HG03342 (cell line): ENCODE measurements at regions not wholly inside any gene's neighbourhood (a gene's known extent, or its start where the extent isn't known, plus 50 kb on each side); places are given as distances from the start of the nearest gene placed in this dataset.
"Not testable (repeated sequence)": the region's sequence is repeated elsewhere in the genome, so short reads cannot be mapped to it uniquely, and the experiment has no call there.

Experiments
- ATAC-seq: cut with Tn5 transposase; IDR thresholded peaks from one replicate; pipeline ENCODE4 v1.9.1; 2021; ENCODE audit warnings: mild to moderate bottlenecking, moderate library complexity; ENCODE audit not compliant: unreplicated experiment

DNA sequence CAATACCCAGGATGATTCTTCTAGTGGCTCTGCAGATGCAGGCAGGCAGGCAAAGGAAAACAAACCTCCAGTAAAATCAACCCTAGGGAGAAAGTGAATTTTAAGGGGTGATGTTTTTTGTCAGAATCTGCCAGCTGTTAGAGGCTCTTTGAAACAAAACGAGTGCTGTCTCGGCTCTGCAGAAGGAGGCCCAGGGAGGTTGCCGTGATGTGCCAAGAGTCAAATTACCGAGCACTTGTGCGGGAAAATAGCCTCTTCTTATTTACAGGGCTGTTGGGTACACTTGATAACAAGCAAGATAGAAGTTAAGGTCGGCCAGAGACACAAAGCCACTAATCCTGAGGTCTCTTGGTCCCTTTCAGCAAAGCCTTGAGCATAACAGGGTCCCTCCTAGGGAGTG is 68.9 kb upstream of the EEF2KMT start:
- no peak for ATAC-seq

GRCh38 chr16:5165429-5165828 is 67.8 kb upstream of the EEF2KMT start:
- ATAC-seq: not testable (repeated sequence)

- ATAC-seq: not testable (repeated sequence)
Measured at GRCh38 chr16:5162801-5163200, 65.2 kb upstream of the EEF2KMT start.

DNA sequence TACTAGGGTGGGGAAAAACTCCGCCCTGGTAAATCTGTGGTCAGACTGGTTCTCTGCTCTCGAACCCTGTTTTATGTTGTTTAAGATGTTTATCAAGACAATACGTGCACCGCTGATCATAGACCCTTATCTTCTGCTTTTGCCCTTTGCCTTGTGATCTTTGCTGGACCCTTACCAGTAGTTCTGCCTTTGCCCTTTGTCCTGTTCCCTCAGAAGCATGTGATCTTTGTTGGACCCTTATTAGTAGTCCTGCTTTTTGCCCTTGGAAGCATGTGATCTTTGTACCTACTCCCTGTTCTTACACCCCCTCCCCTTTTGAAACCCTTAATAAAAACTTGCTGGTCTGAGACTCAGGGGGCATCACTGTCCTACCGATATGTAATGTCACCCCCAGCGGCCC is 64.3 kb upstream of the EEF2KMT start:
- ATAC-seq: not testable (repeated sequence)

DNA sequence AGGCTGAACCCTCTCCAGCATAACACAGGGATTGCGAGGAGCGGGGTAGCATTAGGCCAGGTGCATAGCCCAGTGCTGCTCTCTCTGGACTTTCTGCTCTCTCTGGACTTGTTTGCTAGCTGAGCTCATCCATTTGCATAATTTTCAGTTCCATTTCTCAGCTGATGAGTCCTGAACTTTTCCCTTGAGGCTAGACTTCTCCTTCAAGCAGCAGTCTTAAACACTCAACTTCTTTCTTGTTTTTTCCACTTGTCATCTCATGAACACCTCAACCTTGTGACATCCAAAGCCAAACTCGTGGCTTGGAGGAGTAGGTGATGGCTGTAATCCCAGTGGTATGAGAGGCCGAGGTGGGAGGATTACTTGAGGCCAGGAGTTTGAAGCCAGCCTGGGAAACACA is 62.4 kb upstream of the EEF2KMT start:
- ATAC-seq: not testable (repeated sequence)

GRCh38 chr16:5159537-5159936 is 61.9 kb upstream of the EEF2KMT start:
- ATAC-seq: not testable (repeated sequence)

GRCh38 chr16:5158494-5158893 is 60.9 kb upstream of the EEF2KMT start:
- no peak for ATAC-seq

- ATAC-seq: not testable (repeated sequence)
Measured at GRCh38 chr16:5156486-5156885, 58.9 kb upstream of the EEF2KMT start.

GRCh38 chr16:5154006-5154405 is 56.4 kb upstream of the EEF2KMT start:
- ATAC-seq: not testable (repeated sequence)

DNA sequence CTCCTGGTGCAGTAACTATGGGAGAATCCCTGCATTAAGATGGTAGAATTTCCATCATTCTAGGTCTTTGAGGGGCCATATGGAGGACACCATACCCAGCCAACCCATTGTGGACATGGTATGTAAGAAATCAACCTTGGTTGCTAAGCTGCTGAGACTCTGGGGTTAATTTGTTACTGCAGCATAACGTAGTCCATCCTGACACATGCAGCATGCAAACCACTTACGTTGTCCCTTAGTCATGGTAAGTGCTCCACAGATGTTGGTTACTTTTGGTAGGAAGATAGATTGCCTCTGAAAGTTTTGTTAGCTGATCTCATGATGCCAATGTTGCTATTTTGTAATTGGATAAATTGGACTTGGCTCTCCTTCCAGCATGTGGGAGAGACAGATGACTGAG is 53.8 kb upstream of the EEF2KMT start:
- ATAC-seq: not testable (repeated sequence)
